GDM1 (cell line): ENCODE measurements at regions not wholly inside any gene's neighbourhood (a gene's known extent, or its start where the extent isn't known, plus 50 kb on each side); places are given as distances from the start of the nearest gene placed in this dataset.
A peak's percentile ranks its signal among the peaks of the same experiment; 100 is the strongest.
"Not testable (repeated sequence)": the region's sequence is repeated elsewhere in the genome, so short reads cannot be mapped to it uniquely, and the experiment has no call there.

Experiments used
- DNase-seq: peaks from one replicate; lab custom pipeline; 2025; lab: John Stamatoyannopoulos, UW

- peak; percentile 9 for DNase-seq
These were observed 404.6 kb downstream of the RPS24 start for GRCh38 chr10:78437998-78438906.

DNA sequence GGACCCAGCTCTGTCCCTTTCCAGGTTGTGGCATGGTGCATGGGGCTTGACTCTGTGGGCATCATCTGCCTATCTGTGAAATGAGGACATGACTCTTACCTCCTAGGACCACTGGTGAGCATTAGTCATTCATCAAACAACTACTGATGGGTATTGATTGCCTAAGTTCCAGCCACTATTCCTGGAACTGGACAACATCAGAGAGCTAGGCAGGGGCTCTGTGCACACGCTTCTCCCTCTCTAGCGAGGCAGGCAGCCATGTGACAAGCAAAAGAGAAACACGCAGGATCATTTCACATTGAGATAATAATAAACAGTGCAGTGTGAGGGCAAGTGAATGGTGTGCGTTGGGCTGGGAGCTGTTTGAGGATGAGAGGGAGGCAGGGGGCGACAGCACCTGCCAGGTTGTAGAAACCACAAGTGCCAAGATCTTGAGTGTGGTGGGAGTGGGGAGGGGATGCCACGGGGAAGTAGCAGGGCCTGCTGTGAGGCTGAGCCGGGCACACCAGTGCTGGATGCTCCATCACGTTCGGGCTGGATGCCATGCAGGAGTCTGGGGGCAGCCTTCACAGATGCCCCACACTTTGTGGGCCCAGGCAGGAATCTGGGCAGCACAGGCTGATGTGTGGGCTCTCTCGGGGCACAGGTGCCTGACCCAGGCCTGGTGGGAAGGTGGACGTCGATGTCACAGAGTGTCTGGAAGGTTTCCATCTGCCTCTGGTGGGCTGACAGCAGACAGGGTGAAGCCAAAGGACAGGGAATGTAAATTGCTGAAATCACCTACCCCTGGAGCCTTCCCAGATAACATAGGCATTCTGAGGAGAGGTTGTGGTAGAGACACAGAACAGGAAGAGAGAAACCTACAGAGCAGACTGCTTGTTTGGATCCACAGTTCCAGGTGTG is 405.5 kb downstream of the RPS24 start:
- no peak for DNase-seq

GRCh38 chr10:78441010-78441409 is 407.3 kb downstream of the RPS24 start:
- no peak for DNase-seq

GRCh38 chr10:78441694-78442093 is 408.0 kb downstream of the RPS24 start:
- DNase-seq, result no peak

DNA sequence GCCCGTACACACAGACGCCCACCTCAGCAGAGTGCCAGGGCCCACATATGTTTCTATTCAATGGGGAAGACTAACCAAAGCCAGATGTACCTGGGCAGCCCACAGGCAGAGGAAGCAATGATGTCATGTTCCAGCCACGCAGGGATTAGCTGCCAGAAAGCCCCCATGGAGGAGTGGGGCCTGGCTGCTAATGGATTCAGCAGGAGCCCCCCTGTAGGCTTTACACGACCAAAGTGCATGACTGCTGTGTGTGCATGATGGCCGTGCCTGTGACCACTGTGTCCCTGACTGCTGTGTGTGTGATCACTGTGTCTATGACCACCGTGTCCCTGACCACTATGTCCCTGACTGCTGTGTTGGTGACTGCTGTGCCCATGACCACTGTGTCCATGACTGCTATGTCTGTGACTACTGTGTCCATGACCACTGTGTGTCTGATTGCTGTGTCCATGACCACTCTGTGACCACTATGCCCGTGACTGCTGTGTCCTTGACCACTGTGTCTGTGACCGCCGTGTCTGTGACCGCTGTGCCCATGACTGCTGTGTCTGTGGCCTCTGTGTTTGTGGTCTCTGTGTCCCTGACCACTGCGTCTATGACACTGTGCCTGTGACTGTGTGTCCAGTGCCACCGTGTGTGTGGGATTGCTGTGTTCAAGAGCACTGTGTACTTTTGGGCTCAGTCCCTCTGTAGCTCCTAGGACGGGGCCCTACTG is 409.3 kb downstream of the RPS24 start:
- no peak for DNase-seq

GRCh38 chr10:78443900-78444571 is 410.4 kb downstream of the RPS24 start:
- no peak for DNase-seq

GRCh38 chr10:78444741-78445140 is 411.1 kb downstream of the RPS24 start:
- not testable (repeated sequence) for DNase-seq

DNA sequence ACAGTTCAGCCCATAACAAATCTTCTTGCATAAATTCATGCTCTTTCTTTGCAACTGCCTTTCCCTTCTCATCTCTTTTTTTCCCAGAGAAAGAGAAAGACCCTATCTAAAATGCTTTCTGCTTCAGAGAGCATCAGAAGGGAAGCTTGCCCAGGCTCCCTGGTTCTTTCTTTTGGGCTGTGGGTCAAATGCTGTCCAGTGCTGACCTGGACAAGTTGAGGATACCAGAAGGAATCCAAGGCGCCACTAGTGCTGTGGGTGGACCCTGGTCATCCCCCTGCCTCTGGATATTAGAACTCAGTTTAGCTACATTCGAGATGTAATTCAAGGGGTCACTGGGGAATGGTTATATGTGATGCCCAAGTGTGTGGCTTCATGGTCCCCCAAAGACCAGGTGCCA is 411.6 kb downstream of the RPS24 start:
- DNase-seq, result no peak

GRCh38 chr10:78448470-78448869 is 414.8 kb downstream of the RPS24 start:
- no peak for DNase-seq

DNA sequence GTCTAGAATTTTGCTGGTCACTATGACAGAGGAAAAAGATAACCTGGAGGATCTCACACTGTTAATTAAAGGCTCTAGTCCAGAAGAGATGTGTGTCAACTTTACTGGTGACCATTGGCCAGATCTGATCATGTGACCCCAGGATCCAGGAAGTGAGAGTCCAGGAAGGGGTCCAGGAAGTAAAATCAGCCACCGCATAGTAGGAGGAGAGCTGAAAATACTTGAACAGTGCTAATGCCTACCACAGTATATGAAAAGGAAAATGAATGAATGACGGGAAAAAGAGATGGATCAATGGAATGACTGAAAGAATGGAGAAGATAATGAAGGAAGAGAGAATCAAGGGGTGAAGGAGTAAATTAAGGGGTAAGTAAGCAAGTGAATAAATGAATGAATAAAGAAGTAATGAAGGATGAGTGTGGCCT is 415.3 kb downstream of the RPS24 start:
- DNase-seq, result no peak

- no peak for DNase-seq
These were observed 415.9 kb downstream of the RPS24 start for GRCh38 chr10:78449554-78449953.

DNA sequence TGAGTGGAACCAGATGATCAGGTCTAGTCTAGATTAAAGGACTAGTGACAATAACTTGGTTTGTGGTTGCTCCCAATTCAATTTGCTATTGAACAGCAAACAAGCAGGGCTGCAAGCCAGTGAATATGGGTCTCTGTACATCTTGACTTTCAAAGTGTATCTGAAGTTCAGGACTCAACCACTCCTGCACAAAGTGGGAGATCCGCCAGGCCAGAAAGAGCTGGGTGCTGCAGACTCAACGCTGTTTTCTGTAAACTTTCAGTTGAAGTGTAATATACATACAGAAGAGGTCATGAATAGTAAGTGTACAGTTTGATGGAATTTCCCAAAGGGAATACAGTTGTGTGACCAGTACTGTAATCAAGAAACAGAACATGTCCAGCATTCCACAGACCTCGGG is 416.6 kb downstream of the RPS24 start:
- no peak for DNase-seq

GRCh38 chr10:78450807-78451485 is 417.3 kb downstream of the RPS24 start:
- DNase-seq, result no peak

DNA sequence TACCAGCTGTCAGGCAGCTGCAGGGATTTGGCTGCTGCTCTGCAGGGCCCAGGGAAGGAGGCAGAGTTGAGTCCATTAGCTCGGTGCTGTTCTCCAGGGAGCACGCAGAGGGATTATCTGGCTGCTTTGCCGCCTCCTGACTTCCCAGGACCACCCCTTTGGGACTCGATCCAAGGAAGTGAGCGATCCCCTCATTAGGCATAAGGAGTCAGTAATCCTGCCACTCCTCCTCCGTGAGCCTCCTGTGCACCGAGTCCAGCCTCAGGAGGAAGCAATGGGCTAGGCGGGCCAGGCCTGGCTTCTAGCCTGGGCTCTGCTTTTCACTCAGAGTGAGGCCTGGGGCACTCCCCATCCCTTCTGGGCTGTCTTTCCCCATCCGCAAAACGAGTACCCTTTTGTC is 417.9 kb downstream of the RPS24 start:
- DNase-seq, result no peak

DNA sequence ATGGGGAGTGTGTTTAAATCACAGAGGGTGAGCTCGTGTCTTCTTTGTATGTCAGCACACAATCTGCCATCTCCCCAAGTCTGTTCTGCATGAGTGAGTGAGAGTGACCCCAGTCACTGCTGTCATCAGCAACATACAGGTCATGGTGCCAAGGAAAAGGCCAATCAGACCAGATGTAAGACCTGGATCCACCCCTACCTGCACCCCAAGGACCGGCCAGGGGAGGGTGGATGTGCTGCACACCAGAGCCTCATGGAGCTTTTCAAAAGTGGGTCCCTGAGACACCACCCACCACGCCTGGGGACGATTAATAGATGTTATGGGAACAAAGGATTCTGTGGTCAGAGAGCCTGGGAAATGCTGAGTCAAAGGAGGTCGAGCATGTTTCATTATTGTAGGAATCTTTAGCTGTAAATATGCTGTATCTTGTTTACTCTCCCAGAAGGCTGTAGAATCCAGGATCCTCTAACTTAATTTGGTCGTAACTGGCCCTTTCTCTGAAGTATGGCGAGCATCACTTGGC is 420.5 kb downstream of the RPS24 start:
- DNase-seq, result no peak

DNA sequence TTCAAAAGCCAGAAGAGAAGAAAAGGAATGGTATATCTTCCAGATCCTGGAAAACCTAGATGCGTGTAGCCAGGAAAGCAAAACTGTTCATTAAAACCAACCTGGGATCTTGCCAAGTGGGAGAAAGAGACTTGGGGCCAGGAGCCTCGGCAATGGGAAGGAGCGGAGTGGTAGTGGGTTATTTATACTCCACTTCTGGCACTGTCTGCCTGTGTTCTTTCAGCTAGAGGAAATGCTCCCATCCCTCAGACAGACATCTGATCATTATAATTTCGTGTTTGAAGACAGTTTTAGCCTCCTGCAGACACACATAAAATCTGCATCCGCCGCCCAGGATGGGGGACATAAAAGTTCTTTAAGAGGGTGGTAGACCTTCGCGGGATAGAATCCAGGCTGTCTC is 421.6 kb downstream of the RPS24 start:
- no peak for DNase-seq

DNA sequence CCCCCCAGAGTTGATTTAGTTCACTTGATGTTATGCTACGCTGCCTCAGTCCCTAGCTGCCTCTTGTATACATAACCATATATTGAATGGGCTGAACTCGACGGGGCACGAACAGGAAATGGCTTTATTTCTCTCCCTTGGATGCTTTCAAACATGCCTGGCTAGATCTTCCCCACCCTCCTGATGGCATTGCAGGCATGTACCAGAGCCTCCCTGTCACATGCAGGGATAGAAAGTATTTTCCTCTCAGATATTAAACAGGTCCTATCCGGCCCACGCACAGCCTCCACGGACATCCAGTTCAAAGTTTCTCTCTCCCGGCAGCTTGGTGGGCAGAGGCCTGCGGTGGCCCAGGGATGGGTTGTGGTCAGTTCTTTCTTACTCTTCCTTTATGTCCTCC is 422.1 kb downstream of the RPS24 start:
- no peak for DNase-seq

- no peak for DNase-seq
These were observed 423.2 kb downstream of the RPS24 start for GRCh38 chr10:78456649-78457400.

- no peak for DNase-seq
These were observed 424.3 kb downstream of the RPS24 start for GRCh38 chr10:78457804-78458482.
